B cell (primary cell): ENCODE measurements at regions not wholly inside any gene's neighbourhood (a gene's known extent, or its start where the extent isn't known, plus 50 kb on each side); places are given as distances from the start of the nearest gene placed in this dataset.

Experiments used
- ATAC-seq: fragments of 200-7000 bp; cut with Tn5 transposase; one replicate; pipeline ENCODE4 v1.10.0; 2021; ENCODE audit warnings: low read depth, mild to moderate bottlenecking, moderate number of reproducible peaks, moderate library complexity
- CTCF ChIA-PET: fragments of 350-600 bp; sonication (Branson Sonifier 250); formaldehyde crosslinking; loops from one replicate; lab custom pipeline; 2021; ENCODE audit warnings: antibody characterized with exemption, inconsistent platforms; lab: Charles Lee
- POLR2A ChIA-PET: fragments of 350-600 bp; sonication (Branson Sonifier 250); formaldehyde crosslinking; loops from one replicate; lab custom pipeline; 2021; ENCODE audit warnings: antibody characterized with exemption; lab: Charles Lee
- DNase-seq: peaks from one replicate; pipeline ENCODE4 v3.0.0; 2013
- H2AFZ ChIP-seq: 2 replicates; pipeline ENCODE4 v1.6.1; 2012; ENCODE audit warnings: mild to moderate bottlenecking, low read depth, low read length; ENCODE audit not compliant: insufficient read depth, poor library complexity, severe bottlenecking
- H3K27ac ChIP-seq, 2 donors: 1 replicate in 1 of 2; 2 replicates in 1 of 2; pipeline ENCODE4 v1.5.1; 2012 to 2013; ENCODE audit warnings: low read length in 2 of 2, mild to moderate bottlenecking in 2 of 2, moderate library complexity in 1 of 2
- H3K27me3 ChIP-seq, 4 experiments: fragments of 200-600 bp in 1 of 4; sonication (generic) in 1 of 4; replicated peaks in 1 of 4; 1 replicate in 2 of 4; 2 replicates in 2 of 4; pipeline versions ENCODE4 v1.6.1 to v1.7.0; 2013 to 2016; ENCODE audit warnings: low read length in 3 of 4, mild to moderate bottlenecking in 2 of 4, mixed read lengths in 1 of 4, moderate library complexity in 1 of 4; ENCODE audit not compliant: insufficient read depth in 4 of 4, control insufficient read depth in 3 of 4; ENCODE audit errors: control extremely low read depth in 1 of 4
- H3K36me3 ChIP-seq, 2 experiments: replicated peaks in 1 of 2; 1 replicate in 1 of 2; 2 replicates in 1 of 2; pipeline versions ENCODE4 v1.6.1 to v1.7.1; 2013; ENCODE audit warnings: low read length in 1 of 2; ENCODE audit not compliant: insufficient read depth in 2 of 2, control insufficient read depth in 1 of 2; ENCODE audit errors: control extremely low read depth in 1 of 2, extremely low read depth in 1 of 2
- H3K4me1 ChIP-seq, 2 donors: fragments of 200-600 bp in 1 of 2; sonication (generic) in 1 of 2; 1 replicate in 1 of 2; 2 replicates in 1 of 2; pipeline versions ENCODE4 v1.5.1 to v1.6.1; 2013 to 2017; ENCODE audit warnings: low read length in 2 of 2; ENCODE audit not compliant: control insufficient read depth in 2 of 2, insufficient read depth in 2 of 2
- H3K4me2 ChIP-seq: replicated peaks from 2 replicates; pipeline ENCODE3; 2012; ENCODE audit warnings: mild to moderate bottlenecking, low read depth, low read length; ENCODE audit not compliant: poor library complexity, severe bottlenecking
- H3K4me3 ChIP-seq, 5 experiments: fragments of 200-600 bp in 1 of 5; sonication (generic) in 1 of 5; 1 replicate in 3 of 5; 2 replicates in 2 of 5; pipeline versions ENCODE4 v1.5.1 to v1.7.0; 2011 to 2016; ENCODE audit warnings: low read length in 4 of 5, mild to moderate bottlenecking in 4 of 5, low read depth in 2 of 5, control low read depth in 1 of 5, moderate library complexity in 1 of 5; ENCODE audit not compliant: insufficient read depth in 1 of 5; ENCODE audit errors: control extremely low read depth in 1 of 5, extremely low read depth in 1 of 5
- H3K79me2 ChIP-seq: fragments of 200-600 bp; sonication (generic); one replicate; pipeline ENCODE4 v1.6.0; 2016; ENCODE audit warnings: low read length; ENCODE audit not compliant: control insufficient read depth, insufficient read depth
- H3K9ac ChIP-seq: fragments of 200-600 bp; sonication (generic); 2 replicates; pipeline ENCODE4 v1.6.1; 2017; ENCODE audit warnings: mild to moderate bottlenecking, low read length, moderate library complexity
- H3K9me3 ChIP-seq, 3 donors: one replicate each; pipeline versions ENCODE4 v1.6.1 to v1.7.1; 2013; ENCODE audit warnings: low read length in 2 of 3; ENCODE audit not compliant: control insufficient read depth in 2 of 3, insufficient read depth in 1 of 3; ENCODE audit errors: control extremely low read depth in 1 of 3
- H4K20me1 ChIP-seq: 2 replicates; pipeline ENCODE4 v1.6.0; 2012; ENCODE audit warnings: mild to moderate bottlenecking, low read length; ENCODE audit not compliant: insufficient read depth, control insufficient read depth, poor library complexity, severe bottlenecking
- H3K27ac Mint-ChIP-seq: one replicate; pipeline ENCODE4 v1.8.0; 2021; ENCODE audit warnings: mixed read lengths
- H3K27me3 Mint-ChIP-seq: one replicate; pipeline ENCODE4 v1.8.0; 2021; ENCODE audit warnings: mixed read lengths
- H3K4me1 Mint-ChIP-seq: one replicate; pipeline ENCODE4 v1.8.0; 2021; ENCODE audit warnings: mixed read lengths
- H3K4me3 Mint-ChIP-seq: one replicate; pipeline ENCODE4 v1.8.0; 2021; ENCODE audit warnings: mixed read lengths
- H3K9me3 Mint-ChIP-seq: one replicate; pipeline ENCODE4 v1.8.0; 2022; ENCODE audit warnings: mixed read lengths; ENCODE audit not compliant: insufficient read depth
- EZH2 ChIP-seq: IDR thresholded peaks from 2 replicates; pipeline ENCODE4 v1.6.1; 2012; ENCODE audit warnings: borderline replicate concordance, low read depth, mild to moderate bottlenecking, moderate library complexity, low read length; ENCODE audit not compliant: insufficient read depth, poor library complexity, severe bottlenecking
- WGBS: methylation state at CpG from one replicate; pipeline ENCODE4 v1.1.5; 2013; ENCODE audit warnings: missing lambda C conversion rate; ENCODE audit not compliant: insufficient coverage; 5-methylcytosine and 5-hydroxymethylcytosine counted together
- intact Hi-C: fragments of 100-400 bp; cut with micrococcal nuclease; formaldehyde crosslinking; loops from one replicate; pipeline ENCODE4 v1.10.0; 2022
- TF ChIP-seq, protein P1 (sequence below): fragments of 200-600 bp; IDR thresholded peaks from one replicate; pipeline ENCODE4 v1.8.0; 2022; ENCODE audit warnings: antibody characterized with exemption, mild to moderate bottlenecking

GRCh38 chr4:93994175-93994994 is 165.8 kb downstream of the ATOH1 start:
- Mint-ChIP-seq H3K4me1 (no peaks in the 10 kb centered on the region), H3K27ac (no peak overlapping the region), H3K9me3 (no peaks in the 10 kb centered on the region), H3K4me3 (no peak overlapping the region), H3K27me3 (no peaks in the 10 kb centered on the region)
- ATAC-seq (no peak), DNase-seq (no peak)
- Histone ChIP-seq H3K27me3 (no peaks in the 10 kb centered on the region), H3K4me3 (no peak overlapping the region), H3K27ac (no peak overlapping the region), H3K4me2 (no peak overlapping the region), H4K20me1 (no peaks in the 10 kb centered on the region), H3K4me1 (no peaks in the 10 kb centered on the region), H2AFZ (no peak overlapping the region), H3K79me2 (no peaks in the 10 kb centered on the region), H3K9ac (no peak overlapping the region), H3K9me3 (no peaks in the 10 kb centered on the region), H3K36me3 (no peaks in the 10 kb centered on the region)
- TF ChIP-seq EZH2: no peak
- TF ChIP-seq, protein P1, sequence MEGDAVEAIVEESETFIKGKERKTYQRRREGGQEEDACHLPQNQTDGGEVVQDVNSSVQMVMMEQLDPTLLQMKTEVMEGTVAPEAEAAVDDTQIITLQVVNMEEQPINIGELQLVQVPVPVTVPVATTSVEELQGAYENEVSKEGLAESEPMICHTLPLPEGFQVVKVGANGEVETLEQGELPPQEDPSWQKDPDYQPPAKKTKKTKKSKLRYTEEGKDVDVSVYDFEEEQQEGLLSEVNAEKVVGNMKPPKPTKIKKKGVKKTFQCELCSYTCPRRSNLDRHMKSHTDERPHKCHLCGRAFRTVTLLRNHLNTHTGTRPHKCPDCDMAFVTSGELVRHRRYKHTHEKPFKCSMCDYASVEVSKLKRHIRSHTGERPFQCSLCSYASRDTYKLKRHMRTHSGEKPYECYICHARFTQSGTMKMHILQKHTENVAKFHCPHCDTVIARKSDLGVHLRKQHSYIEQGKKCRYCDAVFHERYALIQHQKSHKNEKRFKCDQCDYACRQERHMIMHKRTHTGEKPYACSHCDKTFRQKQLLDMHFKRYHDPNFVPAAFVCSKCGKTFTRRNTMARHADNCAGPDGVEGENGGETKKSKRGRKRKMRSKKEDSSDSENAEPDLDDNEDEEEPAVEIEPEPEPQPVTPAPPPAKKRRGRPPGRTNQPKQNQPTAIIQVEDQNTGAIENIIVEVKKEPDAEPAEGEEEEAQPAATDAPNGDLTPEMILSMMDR: no peak
- WGBS: no CpG with 5 or more reads among the region's 5 CpGs
- ChIA-PET POLR2A (no interaction called here), CTCF (no interaction called here)
- intact Hi-C loops: no loop called here

- ChIA-PET POLR2A (no interaction called here), CTCF (no interaction called here)
- no peak overlapping the region for H2AFZ ChIP-seq
- Mint-ChIP-seq H3K27ac (no peak overlapping the region), H3K4me1 (no peaks in the 10 kb centered on the region), H3K9me3 (no peaks in the 10 kb centered on the region), H3K4me3 (no peak overlapping the region), H3K27me3 (no peaks in the 10 kb centered on the region)
- no peak for DNase-seq
- no peak overlapping the region for H3K27ac ChIP-seq
- H3K9ac ChIP-seq: no peak overlapping the region
- H3K4me2 ChIP-seq: no peak overlapping the region
- intact Hi-C loops: no loop called here
- H3K4me1 ChIP-seq: no peaks in the 10 kb centered on the region
- no peaks in the 10 kb centered on the region for H3K27me3 ChIP-seq
- no peak for ATAC-seq
- no peak for TF ChIP-seq EZH2
- TF ChIP-seq, protein P1: no peak
- no peaks in the 10 kb centered on the region for H3K9me3 ChIP-seq
- no peaks in the 10 kb centered on the region for H3K36me3 ChIP-seq
- H3K79me2 ChIP-seq: no peaks in the 10 kb centered on the region
- H4K20me1 ChIP-seq: no peaks in the 10 kb centered on the region
- WGBS: no CpG with 5 or more reads among the region's 1 CpG
- H3K4me3 ChIP-seq: no peak overlapping the region
These were observed 168.3 kb downstream of the ATOH1 start for GRCh38 chr4:93996895-93997294.
